Activated CD4-positive, alpha-beta memory T cell treated with anti-CD3 and anti-CD28 coated beads for 36 hours (primary cell): ENCODE measurements at regions not wholly inside any gene's neighbourhood (a gene's known extent, or its start where the extent isn't known, plus 50 kb on each side); places are given as distances from the start of the nearest gene placed in this dataset.
"Not testable (repeated sequence)": the region's sequence is repeated elsewhere in the genome, so short reads cannot be mapped to it uniquely, and the experiment has no call there.

Source experiments
- CTCF ChIA-PET: fragments of 350-600 bp; sonication (Branson Sonifier 250); formaldehyde crosslinking; loops from one replicate; lab custom pipeline; 2021; ENCODE audit warnings: antibody characterized with exemption, inconsistent platforms; lab: Charles Lee
- POLR2A ChIA-PET: fragments of 350-600 bp; sonication (Branson Sonifier 250); formaldehyde crosslinking; loops from one replicate; lab custom pipeline; 2021; ENCODE audit warnings: antibody characterized with exemption; lab: Charles Lee
- DNase-seq: peaks from one replicate; pipeline ENCODE4 v3.0.0-alpha.2; 2020
- H3K27ac Mint-ChIP-seq: one replicate; pipeline ENCODE4 v1.8.0; 2021; ENCODE audit warnings: mixed read lengths
- H3K27me3 Mint-ChIP-seq: one replicate; pipeline ENCODE4 v1.8.0; 2021; ENCODE audit warnings: mixed read lengths
- H3K36me3 Mint-ChIP-seq: one replicate; pipeline ENCODE4 v1.8.0; 2021; ENCODE audit warnings: mixed read lengths
- H3K4me1 Mint-ChIP-seq: one replicate; pipeline ENCODE4 v1.8.0; 2021; ENCODE audit warnings: low read depth, mixed read lengths
- H3K4me3 Mint-ChIP-seq: one replicate; pipeline ENCODE4 v1.8.0; 2021; ENCODE audit warnings: mild to moderate bottlenecking, mixed read lengths
- H3K9me3 Mint-ChIP-seq: one replicate; pipeline ENCODE4 v1.8.0; 2021; ENCODE audit warnings: mixed read lengths
- intact Hi-C: fragments of 100-400 bp; cut with micrococcal nuclease; formaldehyde crosslinking; loops from one replicate; pipeline ENCODE4 v1.15.1; 2023

GRCh38 chr16:60414613-60415012 lies 1621.6 kb downstream of the CDH8 start:
- ChIA-PET POLR2A (no interaction called here), CTCF (no interaction called here)
- Mint-ChIP-seq H3K36me3 (no peaks in the 10 kb centered on the region), H3K27ac (no peak overlapping the region), H3K4me3 (no peak overlapping the region), H3K27me3 (no peaks in the 10 kb centered on the region), H3K9me3 (peaks cover 20% of the 10 kb centered on the region), H3K4me1 (no peaks in the 10 kb centered on the region)
- intact Hi-C loops: no loop called here
- no peak for DNase-seq

- DNase-seq: no peak
- Mint-ChIP-seq H3K36me3 (no peaks in the 10 kb centered on the region), H3K27me3 (no peaks in the 10 kb centered on the region), H3K4me1 (no peaks in the 10 kb centered on the region), H3K9me3 (peaks cover 20% of the 10 kb centered on the region), H3K27ac (no peak overlapping the region), H3K4me3 (no peak overlapping the region)
- CTCF ChIA-PET: no interaction called here
- intact Hi-C loops: no loop called here
- POLR2A ChIA-PET: no interaction called here
Measured at GRCh38 chr16:60413969-60414368, 1622.3 kb downstream of the CDH8 start.

GRCh38 chr16:60407606-60408005 lies 1628.6 kb downstream of the CDH8 start:
- no peaks in the 10 kb centered on the region for H3K36me3 Mint-ChIP-seq
- H3K27ac Mint-ChIP-seq: no peak overlapping the region
- no peaks in the 10 kb centered on the region for H3K4me1 Mint-ChIP-seq
- H3K9me3 Mint-ChIP-seq: peaks cover 9% of the 10 kb centered on the region
- no peak overlapping the region for H3K4me3 Mint-ChIP-seq
- no peaks in the 10 kb centered on the region for H3K27me3 Mint-ChIP-seq
- ChIA-PET POLR2A (no interaction called here), CTCF (no interaction called here)
- intact Hi-C loops: no loop called here
- no peak for DNase-seq

GRCh38 chr16:60407034-60407433 lies 1629.2 kb downstream of the CDH8 start:
- ChIA-PET POLR2A (no interaction called here), CTCF (no interaction called here)
- no peak overlapping the region for H3K4me3 Mint-ChIP-seq
- no peak for DNase-seq
- H3K27ac Mint-ChIP-seq: no peak overlapping the region
- intact Hi-C loops: no loop called here
- H3K36me3 Mint-ChIP-seq: no peaks in the 10 kb centered on the region
- H3K4me1 Mint-ChIP-seq: no peaks in the 10 kb centered on the region
- no peaks in the 10 kb centered on the region for H3K27me3 Mint-ChIP-seq
- peaks cover 7% of the 10 kb centered on the region for H3K9me3 Mint-ChIP-seq

- peaks cover 9% of the 10 kb centered on the region for H3K9me3 Mint-ChIP-seq
- CTCF ChIA-PET: no interaction called here
- no peak overlapping the region for H3K27ac Mint-ChIP-seq
- intact Hi-C loops: no loop called here
- no peak overlapping the region for H3K4me3 Mint-ChIP-seq
- H3K4me1 Mint-ChIP-seq: no peaks in the 10 kb centered on the region
- no peaks in the 10 kb centered on the region for H3K36me3 Mint-ChIP-seq
- no peak for DNase-seq
- POLR2A ChIA-PET: interaction anchor here (0.5 kb wide), 1 partner anchor 1590 kb away, joined by 3 read pairs; no protein-coding TSS in a partner anchor
- H3K27me3 Mint-ChIP-seq: no peaks in the 10 kb centered on the region
Measured at GRCh38 chr16:60405286-60405685, 1631.0 kb downstream of the CDH8 start.

GRCh38 chr16:60404401-60404800 lies 1631.8 kb downstream of the CDH8 start:
- no peaks in the 10 kb centered on the region for H3K4me1 Mint-ChIP-seq
- no peak for DNase-seq
- H3K27me3 Mint-ChIP-seq: no peaks in the 10 kb centered on the region
- intact Hi-C loops: no loop called here
- no peak overlapping the region for H3K4me3 Mint-ChIP-seq
- ChIA-PET POLR2A (no interaction called here), CTCF (no interaction called here)
- H3K36me3 Mint-ChIP-seq: no peaks in the 10 kb centered on the region
- H3K27ac Mint-ChIP-seq: no peak overlapping the region
- H3K9me3 Mint-ChIP-seq: peaks cover 13% of the 10 kb centered on the region

- intact Hi-C loops, H3K4me3 Mint-ChIP-seq, H3K4me1 Mint-ChIP-seq, POLR2A ChIA-PET, DNase-seq, CTCF ChIA-PET, H3K36me3 Mint-ChIP-seq, H3K27me3 Mint-ChIP-seq, H3K27ac Mint-ChIP-seq: not testable (repeated sequence)
- peaks cover 15% of the 10 kb centered on the region for H3K9me3 Mint-ChIP-seq
Measured at GRCh38 chr16:60402941-60403340, 1633.3 kb downstream of the CDH8 start.

GRCh38 chr16:60392380-60392779 lies 1643.9 kb downstream of the CDH8 start:
- ChIA-PET POLR2A (no interaction called here), CTCF (no interaction called here)
- H3K27me3 Mint-ChIP-seq: no peaks in the 10 kb centered on the region
- H3K4me1 Mint-ChIP-seq: no peaks in the 10 kb centered on the region
- no peak overlapping the region for H3K27ac Mint-ChIP-seq
- intact Hi-C loops: no loop called here
- peaks cover 35% of the 10 kb centered on the region for H3K9me3 Mint-ChIP-seq
- no peak overlapping the region for H3K4me3 Mint-ChIP-seq
- no peaks in the 10 kb centered on the region for H3K36me3 Mint-ChIP-seq
- DNase-seq: no peak

GRCh38 chr16:60371591-60371990 lies 1637.5 kb upstream of the GOT2 start:
- Mint-ChIP-seq H3K9me3 (peaks cover 18% of the 10 kb centered on the region), H3K4me3 (no peak overlapping the region), H3K4me1 (no peaks in the 10 kb centered on the region), H3K27me3 (no peaks in the 10 kb centered on the region), H3K36me3 (no peaks in the 10 kb centered on the region), H3K27ac (no peak overlapping the region)
- DNase-seq: no peak
- CTCF ChIA-PET: no interaction called here
- POLR2A ChIA-PET: no interaction called here
- intact Hi-C loops: no loop called here

- Mint-ChIP-seq H3K36me3 (no peaks in the 10 kb centered on the region), H3K4me3 (no peak overlapping the region)
- CTCF ChIA-PET: no interaction called here
Measured at GRCh38 chr16:60367739-60368138, 1633.6 kb upstream of the GOT2 start.

GRCh38 chr16:60363566-60363965 lies 1629.5 kb upstream of the GOT2 start:
- no peak overlapping the region for H3K4me3 Mint-ChIP-seq
- no peak overlapping the region for H3K27ac Mint-ChIP-seq
- no peaks in the 10 kb centered on the region for H3K27me3 Mint-ChIP-seq
- intact Hi-C loops: no loop called here
- DNase-seq: no peak
- CTCF ChIA-PET: no interaction called here
- no peaks in the 10 kb centered on the region for H3K36me3 Mint-ChIP-seq
- no peaks in the 10 kb centered on the region for H3K4me1 Mint-ChIP-seq
- POLR2A ChIA-PET: no interaction called here
- H3K9me3 Mint-ChIP-seq: peaks cover 12% of the 10 kb centered on the region

More at GRCh38 chr16:60367739-60368138, 1633.6 kb upstream of the GOT2 start:
- POLR2A ChIA-PET: no interaction called here
- H3K27me3 Mint-ChIP-seq: no peaks in the 10 kb centered on the region
- H3K4me1 Mint-ChIP-seq: no peaks in the 10 kb centered on the region
- intact Hi-C loops: no loop called here
- H3K9me3 Mint-ChIP-seq: peaks cover 18% of the 10 kb centered on the region
- H3K27ac Mint-ChIP-seq: no peak overlapping the region
- no peak for DNase-seq

- H3K9me3 Mint-ChIP-seq, H3K27me3 Mint-ChIP-seq, H3K4me3 Mint-ChIP-seq, CTCF ChIA-PET, DNase-seq, H3K27ac Mint-ChIP-seq, intact Hi-C loops, H3K36me3 Mint-ChIP-seq, H3K4me1 Mint-ChIP-seq, POLR2A ChIA-PET: not testable (repeated sequence)
Measured at GRCh38 chr16:60359866-60360265, 1625.8 kb upstream of the GOT2 start.

GRCh38 chr16:60359412-60359811 lies 1625.3 kb upstream of the GOT2 start:
- CTCF ChIA-PET, H3K27ac Mint-ChIP-seq, H3K4me3 Mint-ChIP-seq, H3K27me3 Mint-ChIP-seq, POLR2A ChIA-PET, H3K36me3 Mint-ChIP-seq, H3K9me3 Mint-ChIP-seq, H3K4me1 Mint-ChIP-seq, intact Hi-C loops, DNase-seq: not testable (repeated sequence)
